ENCODE measurements at regions not wholly inside any gene's neighbourhood (a gene's known extent, or its start where the extent isn't known, plus 50 kb on each side); places are given as distances from the start of the nearest gene placed in this dataset.
"Not testable (repeated sequence)": the region's sequence is repeated elsewhere in the genome, so short reads cannot be mapped to it uniquely, and the experiment has no call there.

DNA sequence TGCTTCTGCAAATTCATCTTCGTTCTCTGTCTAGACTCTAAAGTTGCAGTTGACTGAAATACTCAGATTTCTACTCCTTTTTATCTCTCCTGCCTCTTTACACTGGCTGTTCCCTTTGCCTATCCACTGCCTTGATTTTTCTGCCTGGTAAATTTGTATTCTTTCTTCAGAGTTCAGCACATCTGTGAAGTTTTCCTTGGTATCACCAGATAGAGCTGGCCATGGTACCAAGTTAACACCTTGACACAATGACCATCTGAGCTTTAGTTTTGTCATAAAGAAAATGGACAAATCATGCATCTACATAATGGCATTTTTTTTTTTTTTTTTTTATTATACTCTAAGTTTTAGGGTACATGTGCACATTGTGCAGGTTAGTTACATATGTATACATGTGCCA, 143.0 kb downstream of the PPP1R3A start:
- DNase-seq: no peak

DNA sequence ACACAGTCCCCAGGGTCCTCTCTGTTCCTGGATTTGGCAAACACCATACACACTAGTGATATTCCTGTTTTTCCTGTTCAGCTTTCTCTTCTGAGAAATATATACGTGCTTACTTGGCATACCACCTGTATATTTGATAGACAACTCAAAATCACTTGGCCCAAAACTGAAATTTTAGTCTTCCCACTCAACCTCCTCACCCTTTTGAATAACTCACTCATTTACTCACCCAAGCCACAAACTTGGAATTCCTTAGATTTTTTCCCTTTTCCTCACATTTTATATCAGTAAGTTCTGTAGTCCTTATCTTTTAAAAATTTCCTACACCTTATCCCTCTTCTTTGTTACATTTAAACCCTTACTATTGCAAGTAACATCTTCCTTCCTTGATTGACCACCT, 143.4 kb downstream of the PPP1R3A start:
- DNase-seq: no peak

DNA sequence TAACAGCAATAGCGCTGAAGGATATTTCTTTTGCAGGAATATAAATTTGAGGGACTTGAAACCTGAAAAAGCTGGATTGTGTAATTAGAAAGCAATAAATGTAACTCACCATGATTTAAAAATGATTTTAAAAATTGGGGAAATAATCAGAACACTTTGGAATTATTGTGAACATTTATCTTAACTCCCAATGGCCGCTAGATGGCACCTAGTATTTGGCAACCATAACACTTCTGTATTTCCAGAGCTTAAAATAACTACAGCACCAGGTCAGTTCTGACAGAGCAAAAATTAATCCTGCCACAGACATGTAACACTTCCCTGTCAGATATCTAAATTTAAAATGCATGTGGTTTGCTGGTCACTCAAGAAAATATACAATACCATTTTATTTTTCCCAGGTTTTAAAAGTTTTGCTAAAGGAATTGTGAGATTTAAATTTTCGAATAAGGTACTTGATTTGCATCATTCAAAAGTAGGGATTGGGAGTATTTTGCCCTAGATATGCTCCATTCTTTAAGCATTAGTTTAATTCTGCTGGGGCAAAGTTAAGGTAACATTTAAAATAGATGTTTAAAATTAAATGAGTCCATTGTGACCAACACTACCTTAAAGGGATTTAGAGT, 144.5 kb downstream of the PPP1R3A start:
- DNase-seq: no peak

DNA sequence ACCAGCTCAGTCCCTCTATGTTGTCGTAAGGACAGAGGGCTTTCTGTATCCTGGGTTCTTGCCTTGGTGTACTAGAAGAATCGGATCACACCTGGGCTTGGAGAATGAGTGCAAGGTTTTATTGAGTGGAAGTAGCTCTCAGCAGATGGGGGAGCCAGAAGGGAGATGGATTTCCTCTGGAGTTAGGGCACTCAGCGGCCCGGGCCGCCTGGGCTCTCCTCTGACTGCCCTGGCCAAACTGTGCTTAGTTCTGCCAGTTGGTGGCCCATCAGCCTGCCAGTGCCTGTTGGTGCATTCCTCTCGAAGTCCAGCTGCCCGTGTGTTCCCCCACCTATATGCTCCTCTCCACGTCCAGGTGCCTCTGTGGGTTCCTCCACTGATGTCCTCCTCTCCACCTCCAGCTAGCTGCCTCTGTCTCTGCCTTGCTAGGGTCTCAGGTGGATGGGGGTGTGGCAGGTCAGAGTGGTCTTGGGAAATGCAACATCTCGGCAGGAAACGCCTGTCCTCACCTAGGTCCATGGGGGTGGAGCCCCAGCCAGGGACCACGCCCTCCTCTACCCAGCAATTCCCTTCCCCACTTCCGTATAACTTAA, 148.6 kb downstream of the PPP1R3A start:
- no peak for DNase-seq

DNA sequence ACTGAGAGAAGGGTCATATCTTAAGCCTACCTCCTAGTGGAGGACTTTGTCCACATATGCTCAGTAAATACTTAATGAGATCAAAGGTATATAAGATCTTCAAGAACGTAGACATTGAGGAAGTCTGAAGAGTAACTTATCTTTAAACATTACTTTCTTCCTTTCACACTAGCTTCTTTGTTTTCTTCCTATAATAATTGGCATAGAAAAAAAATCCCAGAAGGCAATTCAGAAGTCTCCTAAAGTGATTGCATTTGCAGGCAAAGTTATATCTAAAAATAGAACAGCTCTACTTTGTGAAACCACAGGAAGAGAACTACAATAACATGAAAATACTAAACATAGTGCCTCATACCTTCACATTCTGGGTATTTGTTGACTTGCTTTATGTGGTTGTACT, 150.4 kb downstream of the PPP1R3A start:
- DNase-seq: no peak

DNA sequence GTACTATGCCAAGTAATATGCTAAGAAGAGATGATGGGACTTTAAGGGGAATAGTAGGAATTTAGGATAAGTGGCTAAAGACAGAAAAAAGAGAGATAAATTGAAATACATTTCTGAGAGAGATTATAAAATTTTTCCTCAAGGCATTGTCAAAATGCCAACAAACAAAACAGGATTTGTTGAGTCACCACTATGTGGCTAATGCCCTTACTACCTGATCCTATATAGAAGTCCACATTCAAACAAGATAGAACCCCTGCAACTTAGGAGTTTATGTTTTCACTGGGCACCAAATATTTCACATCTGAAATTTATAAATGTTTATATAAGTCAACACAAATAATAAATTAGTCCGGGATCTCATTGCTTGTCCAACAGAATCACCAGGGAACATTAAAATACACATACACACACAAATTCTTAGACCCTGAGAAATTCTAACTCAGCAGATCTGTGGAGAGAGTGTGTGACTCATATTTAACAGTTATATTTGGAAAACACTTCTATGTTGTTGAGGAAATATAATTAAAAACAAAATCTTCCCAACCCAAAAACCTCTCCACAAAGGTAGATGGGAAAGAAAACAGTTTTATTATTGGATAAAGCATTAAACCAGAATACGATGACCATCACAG, 154.3 kb downstream of the PPP1R3A start:
- DNase-seq: no peak

DNA sequence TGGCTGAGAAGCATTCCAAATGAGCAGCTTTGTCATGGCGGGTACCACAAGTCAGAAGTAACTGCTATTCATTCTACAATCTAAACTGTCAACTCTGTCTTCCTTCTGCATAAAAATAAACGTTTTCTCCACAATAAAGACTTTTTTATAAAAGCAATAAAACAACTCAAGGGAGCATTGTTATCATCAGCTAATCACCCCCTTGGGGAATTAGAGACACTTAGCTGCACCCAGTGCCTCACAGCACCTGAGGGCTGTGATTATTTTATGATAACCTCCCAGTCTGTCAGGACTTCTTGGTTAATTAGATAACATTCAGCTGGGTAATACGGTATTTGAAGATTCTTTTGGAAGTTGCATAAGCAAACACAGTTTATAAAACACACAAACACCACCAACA, 155.6 kb downstream of the PPP1R3A start:
- no peak for DNase-seq

DNA sequence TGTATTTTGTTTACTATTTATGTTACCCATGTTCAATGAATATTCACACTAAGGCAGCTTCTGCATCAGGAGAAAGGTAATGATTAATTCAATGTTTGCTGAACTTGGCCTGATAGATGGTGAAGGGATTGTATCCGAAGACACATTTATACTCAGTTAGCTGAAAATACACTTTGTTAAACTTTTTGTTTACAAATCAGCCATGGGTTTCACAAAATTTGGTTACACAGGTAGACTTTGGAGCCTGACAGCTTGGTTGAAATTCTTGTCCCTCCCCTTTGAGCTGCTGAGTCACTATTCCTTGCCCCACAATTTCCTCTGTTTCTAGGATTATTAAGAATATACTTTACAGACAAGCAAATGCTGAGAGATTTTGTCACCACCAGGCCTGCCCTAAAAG, 162.6 kb downstream of the PPP1R3A start:
- no peak for DNase-seq

DNA sequence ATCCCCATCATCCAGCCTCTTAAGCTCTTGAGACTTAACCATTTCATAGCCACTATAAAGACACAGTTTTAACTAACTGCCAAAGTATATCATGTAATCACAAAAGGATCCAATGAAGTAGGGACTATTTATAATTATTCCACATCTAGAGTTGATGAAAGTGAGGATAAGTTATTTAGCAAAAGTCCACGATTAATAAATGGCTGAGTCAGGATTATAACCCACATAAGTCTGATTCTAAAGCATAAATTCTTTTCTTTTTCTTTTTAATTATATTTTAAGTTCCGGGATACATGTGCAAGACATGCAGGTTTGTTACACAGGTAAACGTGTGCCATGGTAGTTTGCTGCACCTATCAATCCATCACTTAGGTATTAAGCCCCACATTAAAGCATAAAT, 166.1 kb downstream of the PPP1R3A start:
- no peak for DNase-seq

DNA sequence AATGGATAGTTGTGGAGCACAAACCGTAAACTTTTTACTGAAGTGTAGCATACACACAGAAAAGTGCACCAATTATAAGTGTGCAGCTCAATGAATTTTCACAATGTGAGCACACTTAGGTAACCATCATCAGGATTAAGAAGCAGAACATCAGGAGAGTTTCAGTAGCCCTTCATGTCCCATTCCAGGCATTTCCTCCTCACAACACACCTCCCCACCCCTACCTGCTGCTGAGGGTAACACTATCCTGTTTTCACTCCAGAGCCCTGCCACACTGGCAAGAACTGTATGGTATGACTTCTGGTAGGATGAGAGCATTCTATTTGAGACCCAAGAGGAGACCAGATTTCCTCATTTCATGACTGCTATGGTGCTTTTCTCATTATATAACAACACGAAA, 166.5 kb downstream of the PPP1R3A start:
- no peak for DNase-seq

DNA sequence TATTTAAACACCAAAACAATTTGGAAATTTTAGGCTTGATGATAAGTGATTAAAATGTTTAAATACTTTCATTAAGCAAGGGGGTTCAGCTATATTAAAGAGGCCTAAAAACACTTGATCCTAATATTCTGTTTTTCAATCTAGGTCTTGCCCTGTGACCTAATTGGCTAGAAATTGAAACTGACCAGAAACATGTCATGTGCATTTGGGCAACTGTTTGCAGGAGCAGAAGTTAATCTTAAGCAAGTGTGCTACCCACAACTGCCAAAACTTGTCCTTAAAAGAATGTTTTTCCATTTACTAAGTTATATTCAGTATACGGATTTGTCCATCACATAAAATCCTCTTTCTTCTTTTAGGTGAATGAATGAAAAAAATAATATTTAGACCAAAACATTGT, 167.3 kb downstream of the PPP1R3A start:
- no peak for DNase-seq

DNA sequence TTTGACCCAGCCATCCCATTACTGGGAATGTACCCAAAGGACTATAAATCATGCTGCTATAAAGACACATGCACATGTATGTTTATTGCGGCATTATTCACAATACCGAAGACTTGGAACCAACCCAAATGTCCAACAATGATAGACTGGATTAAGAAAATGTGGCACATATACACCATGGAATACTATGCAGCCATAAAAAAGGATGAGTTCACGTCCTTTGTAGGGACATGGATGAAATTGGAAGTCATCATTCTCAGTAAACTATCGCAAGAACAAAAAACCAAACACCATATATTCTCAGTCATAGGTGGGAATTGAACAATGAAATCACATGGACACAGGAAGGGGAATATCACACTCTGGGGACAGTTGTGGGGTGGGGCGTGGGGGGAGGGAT, 170.4 kb downstream of the PPP1R3A start:
- DNase-seq: not testable (repeated sequence)

DNA sequence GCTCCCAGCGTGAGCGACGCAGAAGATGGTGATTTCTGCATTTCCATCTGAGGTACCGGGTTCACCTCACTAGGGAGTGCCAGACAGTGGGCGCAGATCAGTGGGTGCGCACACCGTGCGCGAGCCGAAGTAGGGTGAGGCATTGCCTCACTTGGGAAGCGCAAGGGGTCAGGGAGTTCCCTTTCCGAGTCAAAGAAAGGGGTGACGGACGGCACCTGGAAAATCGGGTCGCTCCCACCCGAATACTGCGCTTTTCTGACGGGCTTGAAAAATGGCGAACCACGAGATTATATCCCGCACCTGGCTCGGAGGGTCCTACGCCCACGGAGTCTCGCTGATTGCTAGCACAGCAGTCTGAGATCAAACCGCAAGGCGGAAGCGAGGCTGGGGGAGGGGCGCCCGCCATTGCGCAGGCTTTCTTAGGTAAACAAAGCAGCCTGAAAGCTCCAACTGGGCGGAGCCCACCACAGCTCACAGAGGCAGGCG, 175.8 kb downstream of the PPP1R3A start:
- not testable (repeated sequence) for DNase-seq

DNA sequence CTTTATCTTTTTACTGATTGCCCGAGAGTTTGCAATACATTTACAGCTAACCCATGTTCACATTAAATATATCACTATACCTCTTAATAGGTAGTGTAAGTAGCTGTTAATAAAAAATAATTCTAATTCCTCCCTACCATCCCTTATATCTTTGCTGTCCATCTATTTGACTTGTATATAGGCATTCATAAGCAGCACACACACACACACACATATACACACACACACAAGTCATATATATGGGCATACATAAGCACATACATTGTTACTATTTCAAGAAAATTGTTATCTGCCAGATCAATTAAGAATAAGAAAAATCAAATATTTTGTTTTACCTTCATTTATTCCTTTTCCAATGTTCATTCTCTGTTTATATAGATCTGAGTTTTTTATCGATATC, 176.4 kb downstream of the PPP1R3A start:
- no peak for DNase-seq

DNA sequence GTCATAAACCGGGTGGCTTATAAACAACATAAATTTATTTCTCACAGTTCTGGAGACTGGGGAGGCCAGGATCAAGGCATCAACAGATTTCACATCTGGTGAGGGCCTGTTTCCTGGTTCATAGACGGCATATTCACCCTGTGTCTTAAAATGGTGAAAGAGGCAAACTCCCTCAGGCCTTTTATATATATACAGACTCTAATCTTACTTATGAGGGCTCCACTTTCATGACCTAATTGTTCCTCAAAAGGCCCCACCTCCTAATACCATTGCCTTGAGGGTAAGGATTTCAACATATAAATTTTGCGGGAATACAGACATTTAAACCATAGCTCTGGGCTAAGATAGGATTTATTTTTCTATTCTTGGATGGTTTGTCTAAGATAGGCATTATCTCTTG, 187.2 kb downstream of the PPP1R3A start:
- no peak for DNase-seq

DNA sequence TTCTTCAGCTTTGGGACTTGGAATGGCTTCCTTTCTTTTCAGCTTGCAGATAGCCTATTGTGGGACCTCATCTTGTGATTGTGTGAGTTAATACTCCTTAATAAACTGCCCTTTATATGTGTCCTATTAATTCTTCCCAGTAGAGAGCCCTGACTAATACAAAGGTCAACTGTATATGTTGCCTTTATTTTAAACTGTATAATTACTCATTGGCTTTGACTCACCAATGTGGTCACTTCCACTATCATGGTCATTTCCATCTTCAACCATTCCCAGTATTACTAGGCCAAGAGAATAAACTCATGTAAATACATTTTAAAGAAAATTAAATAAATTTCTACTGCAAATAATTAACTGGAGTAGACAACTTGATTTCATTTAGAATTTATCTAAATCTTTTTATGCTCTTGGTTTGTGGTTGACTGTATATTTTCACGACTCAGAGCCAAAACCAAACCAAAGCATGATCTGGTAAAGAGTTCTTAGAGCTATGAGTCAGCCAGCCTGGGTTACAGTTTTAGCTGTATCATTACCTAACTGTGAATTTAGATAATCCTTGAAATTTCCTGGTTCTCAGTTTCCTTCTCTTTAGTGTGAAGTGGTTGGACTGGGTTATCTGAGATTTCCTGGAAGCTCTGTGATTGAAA, 188.4 kb downstream of the PPP1R3A start:
- DNase-seq: no peak

DNA sequence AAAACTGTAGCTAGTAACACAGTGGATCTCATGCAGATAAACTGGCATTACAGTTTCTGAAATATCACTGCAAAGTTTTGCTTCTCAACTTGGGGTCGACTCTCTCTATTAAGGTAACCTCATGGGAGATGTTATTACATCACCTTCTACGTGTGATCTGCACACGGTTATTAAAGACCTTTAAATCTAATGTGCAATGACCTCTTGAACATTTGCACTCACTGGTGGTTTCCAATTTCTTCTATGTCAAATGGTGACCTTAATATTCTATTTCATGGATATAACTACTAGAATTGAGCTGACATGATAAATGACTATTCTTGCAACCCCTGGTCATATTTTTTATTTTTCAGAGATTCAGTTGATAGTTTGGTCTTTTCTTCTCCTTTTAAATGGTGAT, 191.3 kb downstream of the PPP1R3A start:
- DNase-seq: no peak

DNA sequence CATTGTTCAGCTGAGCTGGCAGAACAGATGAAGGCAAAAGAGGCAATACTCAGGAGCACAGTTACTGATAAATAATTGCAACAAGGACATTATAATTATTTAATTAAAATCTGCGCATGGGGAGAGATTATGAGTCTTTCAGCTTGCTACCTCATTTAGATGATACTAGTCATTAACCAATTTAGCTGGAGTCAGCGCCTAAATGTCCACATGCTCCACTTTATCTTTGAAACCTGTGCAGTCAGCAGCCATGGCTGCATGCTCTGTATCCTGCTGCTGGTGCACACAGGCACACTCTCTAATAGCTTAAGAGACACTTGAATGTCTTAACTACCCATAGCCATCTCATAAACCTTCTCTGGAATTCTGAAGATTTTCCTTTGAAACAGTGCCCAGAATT, 196.8 kb downstream of the PPP1R3A start:
- DNase-seq: no peak

DNA sequence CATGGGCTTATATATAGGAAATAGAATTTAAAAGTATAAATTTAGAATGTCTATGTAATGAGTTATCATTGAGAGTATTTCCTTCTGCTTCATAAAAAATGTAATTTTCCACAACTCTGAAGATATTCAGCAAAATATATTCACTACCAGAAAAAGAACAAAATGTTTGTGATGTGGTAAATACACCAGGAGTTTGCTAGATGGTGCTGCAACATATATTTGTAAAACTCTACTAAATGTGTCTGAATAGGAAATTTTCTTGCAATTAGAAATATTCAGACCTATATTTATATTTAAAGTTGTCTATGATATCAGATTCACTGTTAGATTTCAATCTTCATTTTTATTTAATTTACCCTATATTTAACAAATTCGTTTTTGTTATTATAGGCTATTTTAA, 201.1 kb downstream of the PPP1R3A start:
- no peak for DNase-seq

DNA sequence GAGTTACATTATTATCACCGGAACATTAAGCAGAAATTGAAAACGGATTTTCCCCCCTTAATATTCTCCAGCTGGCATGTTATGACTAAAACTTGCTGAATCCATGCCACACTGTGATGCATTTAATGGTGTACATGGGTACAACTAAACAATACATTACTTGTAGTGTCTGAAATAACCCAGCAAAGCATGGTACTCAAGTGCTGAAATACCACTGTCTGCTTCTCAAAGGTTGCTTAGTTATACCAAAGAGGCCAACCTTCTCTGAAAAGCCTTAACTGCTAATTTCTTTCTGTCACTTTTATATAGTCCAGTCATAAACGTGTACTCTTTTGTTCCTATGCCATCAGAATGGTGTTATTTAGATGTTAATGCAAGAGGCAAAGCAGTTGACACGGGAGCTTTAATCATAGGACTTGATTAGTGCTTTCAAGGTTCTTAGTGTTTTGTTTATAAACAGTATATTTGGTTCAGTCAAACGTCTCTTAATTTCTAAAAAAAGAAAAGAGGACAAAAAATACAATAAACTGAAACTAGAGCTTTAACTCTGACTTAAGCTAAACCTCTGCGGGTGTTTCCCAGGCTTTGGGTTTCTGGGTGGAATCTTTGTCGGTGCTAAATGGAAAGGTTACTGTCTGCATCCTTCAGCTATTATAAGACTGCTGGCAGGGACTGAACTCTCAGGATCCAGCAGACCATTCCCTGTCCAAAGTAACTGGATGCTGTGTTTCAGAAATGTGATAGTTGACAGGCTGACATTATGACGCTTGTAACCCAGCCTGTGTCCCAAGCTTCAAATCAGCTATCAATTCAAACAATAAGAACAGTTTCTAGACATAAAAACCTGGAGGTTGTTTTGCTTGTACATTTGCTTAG, 202.6 kb downstream of the PPP1R3A start:
- no peak for DNase-seq

DNA sequence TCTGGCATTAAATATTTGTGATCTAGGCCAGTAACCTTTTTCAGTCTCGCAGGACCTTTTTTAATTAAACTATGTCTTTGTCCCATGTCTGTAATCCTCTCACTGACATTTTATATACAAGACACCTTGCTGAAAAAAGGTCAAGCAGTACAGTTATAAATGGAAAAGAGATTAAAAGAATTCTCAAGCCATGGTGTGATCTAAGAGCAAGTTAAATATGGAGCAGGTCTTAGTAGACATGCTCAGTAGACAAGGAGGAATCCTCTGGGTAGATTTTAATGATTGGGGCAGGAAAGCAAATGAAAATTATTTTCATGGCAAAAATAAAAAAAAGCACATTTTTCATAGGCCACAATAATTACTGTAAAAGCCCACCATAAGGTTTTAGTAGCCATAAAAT, 203.5 kb downstream of the PPP1R3A start:
- no peak for DNase-seq

DNA sequence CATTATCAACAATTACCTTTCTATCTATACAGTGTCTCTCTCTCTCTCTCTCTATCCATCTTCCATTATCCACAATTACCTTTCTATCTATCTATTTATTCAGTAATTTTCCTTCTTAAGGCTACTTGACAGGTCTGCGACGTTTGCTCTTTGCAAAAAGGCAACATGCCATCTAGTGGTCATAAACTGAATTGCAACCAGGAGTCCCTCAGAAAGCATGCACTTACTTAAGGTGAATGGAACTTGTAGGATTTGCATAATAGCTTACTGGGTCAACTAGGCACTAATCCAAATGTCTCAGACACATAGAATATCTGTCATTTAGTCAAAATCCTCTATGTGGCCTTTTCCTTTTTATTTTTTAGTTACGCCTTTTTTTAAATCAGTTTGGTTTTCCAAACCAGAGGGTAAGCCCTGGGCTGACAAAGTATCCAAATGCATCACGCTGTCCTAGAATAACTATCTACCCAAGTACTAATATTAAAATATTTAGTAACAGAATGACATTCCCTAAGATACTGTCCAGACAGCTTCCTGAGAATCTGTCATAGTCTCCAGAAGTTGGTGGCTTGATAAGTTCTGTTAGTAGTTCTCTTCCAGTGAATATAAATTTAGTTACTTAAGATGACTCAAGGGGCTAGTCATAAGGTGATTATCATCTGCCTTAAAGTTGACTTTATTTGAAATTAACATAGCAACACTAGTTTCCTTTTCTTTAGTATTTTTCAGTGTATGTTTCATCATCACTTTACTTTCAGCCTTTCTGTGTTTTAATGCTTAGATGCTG, 208.3 kb downstream of the PPP1R3A start:
- DNase-seq: peak; percentile 3

All from CD4-positive, alpha-beta T cell treated with Interferon gamma for 1 hour (primary cell).